Fibroblast of peridontal ligament (primary cell): ENCODE measurements at regions not wholly inside any gene's neighbourhood (a gene's known extent, or its start where the extent isn't known, plus 50 kb on each side); places are given as distances from the start of the nearest gene placed in this dataset.

Source experiments
- DNase-seq: peaks from one replicate; pipeline ENCODE4 v3.0.0-alpha.2; 2010; ENCODE audit errors: extremely low read depth

DNA sequence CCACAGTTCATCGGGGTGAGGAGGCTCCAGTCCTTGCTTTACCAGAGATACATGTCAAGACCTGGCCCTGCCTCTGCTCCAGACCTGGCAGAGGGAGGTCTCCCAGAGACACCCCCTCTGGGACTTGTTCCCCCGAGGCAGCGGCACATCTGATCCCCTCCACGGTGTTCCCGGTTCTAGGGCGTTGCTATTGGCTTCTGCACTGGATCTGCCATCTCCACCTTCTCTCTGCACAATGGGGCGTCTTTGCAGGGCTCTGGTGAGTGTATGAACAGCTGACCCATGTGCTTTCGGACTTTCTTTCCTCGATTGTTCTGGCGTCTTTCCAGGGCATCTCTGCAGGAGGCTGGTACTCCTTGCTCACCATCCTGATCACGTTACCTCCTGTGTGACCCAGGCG lies 930.4 kb downstream of the TBC1D22A start:
- no peak for DNase-seq

DNA sequence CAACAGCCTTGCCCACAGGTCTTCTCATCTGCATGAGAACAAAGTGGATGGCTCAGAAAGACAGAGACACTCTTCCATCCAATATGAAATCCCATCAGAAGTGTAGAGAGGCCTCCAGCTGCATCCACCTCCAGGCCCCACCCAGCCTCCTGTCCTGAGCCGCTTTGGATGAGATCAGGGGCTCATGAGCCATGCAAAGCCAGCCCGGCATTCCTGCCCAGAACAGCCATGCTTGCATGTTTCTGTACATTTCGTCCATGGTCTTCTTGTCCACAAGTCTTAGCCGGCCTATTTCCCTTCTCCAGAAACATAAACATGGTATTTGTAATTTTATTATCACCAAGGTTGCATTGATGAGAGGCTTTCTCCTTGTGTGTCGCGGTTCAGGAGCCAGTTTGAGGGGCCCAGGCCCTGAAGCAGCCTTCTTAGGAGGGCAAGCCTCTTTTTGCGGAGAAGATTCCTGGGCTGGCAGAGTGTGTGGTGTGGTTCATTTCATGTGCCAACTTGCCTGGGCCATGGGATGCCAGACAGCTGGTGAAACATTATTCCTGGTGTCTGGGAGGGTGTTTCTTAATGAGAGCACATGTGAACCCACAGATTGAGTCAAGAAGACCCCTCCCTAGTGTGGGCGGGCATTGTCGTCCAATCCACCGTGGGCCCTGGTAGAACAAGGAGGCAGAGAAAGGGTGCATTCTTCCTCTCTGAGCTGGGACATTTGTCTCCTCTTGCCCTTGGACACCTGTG lies 928.9 kb downstream of the TBC1D22A start:
- DNase-seq, result no peak

DNA sequence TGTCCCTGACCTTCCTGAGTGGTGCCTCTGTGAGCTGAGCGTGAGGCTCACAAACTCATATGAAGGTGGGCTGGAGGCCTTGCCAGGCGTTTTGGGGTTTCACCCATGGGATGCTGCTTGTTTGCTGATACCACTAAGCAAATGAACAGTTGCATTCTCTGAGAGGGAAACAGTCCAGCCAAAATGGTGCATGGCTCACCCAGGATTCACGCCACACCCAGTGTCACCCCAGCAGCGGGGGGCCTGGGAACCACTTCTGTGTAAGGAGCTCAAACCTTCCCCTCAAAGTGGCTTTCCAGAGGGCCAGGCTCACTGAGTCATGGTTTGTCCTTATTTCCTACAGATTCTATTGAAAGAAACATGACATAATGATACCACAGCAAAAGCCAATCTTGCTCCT lies 928.1 kb downstream of the TBC1D22A start:
- DNase-seq, result no peak

DNA sequence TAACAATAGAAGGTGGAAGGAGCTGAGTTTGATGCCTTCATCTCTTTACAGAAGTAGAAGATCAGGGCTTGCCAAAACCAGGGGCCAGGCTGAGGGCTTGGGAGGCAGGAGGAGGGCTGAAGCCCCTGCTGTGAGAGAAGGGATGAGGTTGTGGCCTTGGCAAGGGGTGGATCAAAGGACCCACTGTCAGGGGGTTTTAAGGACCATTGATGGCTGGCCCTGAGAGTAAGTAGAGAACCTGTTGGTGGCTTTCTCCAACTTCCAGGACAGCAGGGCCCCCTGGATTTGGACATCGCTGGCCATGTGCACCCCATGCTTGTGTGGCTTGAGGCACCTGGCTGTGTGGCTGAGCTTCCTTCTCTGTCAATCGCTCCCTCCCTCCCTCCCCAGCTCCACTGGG lies 927.7 kb downstream of the TBC1D22A start:
- no peak for DNase-seq

DNA sequence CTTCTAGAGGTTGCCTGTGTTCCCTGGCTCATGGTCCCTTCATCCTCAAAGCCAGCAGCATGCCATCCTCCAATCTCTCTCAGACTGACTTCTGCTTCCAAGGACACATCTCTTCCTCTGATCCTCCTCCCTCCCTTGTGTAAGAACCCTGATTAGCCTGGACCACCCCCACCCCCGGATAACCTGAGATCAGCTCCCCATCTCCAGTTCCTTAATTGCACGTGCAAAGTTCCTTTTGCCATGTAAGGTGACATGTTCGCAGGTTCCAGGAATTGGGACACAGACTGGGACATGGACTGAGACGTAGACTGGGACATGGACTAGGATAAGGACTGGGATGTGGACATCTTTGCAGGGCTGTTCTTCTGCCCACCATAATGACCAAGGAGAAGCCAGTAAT lies 925.3 kb downstream of the TBC1D22A start:
- no peak for DNase-seq

DNA sequence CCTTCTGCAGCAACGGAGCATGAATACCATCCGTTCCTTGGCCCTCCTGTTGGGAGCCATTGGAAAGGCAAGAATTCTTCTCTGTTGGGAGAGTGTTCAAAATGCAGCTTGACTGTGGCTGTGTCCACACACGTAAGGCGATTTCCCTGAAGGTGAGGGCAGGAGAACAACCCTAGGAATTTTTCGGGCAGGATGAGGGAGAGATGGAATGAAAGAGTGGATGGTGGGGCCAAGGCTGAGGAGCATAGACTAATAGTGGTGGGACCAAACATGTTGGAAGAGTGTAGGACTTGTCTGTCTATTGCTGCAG lies 924.9 kb downstream of the TBC1D22A start:
- DNase-seq, result no peak

DNA sequence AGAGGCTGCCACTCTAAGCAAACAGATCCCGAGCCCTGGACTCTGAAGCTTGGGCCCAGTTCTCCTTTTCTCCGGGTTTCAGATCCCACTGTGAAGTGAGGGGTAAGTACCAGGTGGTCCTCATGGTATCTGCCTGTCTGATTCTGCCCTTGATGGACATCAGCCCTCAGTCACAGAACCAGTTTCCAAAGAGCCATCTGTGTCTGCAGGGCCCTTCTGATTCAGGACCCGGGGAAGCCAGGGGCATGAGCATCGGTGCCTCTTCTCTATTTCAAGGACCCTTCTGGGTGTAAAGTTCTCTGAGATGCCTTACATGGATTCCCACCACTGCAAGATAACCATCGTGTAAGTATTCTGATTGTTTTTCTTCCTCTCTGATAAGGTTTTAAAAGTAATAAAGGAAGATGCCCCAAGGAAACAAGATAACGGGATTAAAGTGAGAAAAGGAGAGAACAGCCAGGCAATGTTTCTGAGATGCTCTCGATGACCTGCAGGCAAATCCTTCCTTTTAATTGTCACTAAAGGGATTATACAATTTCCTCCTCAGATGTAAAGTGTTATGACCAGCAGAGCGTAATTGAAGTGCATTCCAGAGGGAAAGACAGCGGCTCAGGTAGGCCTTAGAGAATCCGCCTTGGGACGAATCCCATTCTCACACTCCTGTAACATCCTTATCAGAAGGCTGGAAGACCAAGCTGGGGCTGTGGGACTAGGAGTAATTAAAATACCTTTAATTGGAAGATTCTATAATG lies 924.3 kb downstream of the TBC1D22A start:
- no peak for DNase-seq

DNA sequence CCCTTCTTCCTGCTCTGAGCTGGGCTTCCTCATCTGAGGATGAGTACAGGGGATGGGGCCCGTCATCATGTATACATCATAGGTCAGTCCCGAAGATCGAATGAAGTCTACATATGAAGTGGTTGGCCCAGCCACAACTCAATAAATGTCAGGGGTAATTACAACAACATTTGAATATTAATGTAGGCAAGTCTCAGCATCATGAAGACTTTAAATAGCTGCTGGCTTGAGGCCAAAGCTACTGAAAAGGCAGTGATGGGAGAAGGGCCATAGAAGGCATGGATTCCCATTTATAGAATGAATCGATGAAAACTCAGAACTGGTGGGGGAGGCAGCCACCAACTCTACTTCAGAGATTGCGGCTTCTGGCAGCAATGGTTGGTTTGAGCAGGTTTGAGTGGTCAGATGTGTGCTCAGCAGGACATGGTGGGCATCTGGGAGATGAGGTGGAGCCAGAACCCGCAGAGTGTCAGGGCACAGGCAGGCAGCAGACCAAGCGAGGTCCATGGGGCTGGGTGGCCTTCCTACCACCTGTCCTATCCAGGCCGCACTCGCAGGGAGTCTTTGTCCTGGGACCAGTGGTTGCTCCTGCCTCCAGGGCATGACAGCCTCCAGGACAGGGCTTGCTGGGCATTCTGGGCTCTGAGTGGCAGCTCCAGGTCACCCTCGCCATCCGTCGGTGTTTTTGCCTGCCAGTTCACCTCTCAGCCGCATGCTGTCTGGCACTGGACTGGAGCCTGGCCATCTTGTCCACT lies 919.1 kb downstream of the TBC1D22A start:
- DNase-seq, result no peak

DNA sequence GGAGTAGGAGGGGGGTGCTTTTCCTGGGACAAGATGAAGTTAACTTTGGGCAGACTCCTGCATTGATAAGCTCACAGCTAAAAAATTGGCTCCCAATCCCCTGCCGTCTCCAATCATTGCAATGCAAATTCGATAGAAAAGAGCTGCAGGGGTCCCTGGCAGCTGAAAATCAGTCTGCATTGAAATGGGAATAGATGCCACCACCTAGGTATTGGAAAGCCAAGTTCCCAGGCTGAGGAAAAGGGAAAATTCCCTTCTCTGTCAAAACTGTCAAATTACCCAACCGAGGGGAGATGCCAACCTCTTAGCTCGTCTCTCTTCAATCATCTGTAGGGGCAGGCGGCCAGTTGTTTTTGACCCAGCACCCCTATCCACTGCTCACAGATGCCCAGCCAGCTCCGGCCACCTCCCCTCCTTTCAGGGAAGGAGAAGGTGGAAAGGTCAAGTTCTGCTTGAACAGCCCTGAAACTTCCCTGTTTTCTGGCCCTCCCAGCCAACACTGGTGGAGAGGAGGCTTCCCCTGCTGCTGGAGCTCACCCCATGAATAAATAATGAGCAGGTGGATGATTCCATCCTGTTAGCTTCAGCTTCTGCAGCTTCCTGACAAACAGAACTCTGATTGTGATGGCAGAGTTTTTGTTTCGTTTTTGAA lies 916.3 kb downstream of the TBC1D22A start:
- no peak for DNase-seq

DNA sequence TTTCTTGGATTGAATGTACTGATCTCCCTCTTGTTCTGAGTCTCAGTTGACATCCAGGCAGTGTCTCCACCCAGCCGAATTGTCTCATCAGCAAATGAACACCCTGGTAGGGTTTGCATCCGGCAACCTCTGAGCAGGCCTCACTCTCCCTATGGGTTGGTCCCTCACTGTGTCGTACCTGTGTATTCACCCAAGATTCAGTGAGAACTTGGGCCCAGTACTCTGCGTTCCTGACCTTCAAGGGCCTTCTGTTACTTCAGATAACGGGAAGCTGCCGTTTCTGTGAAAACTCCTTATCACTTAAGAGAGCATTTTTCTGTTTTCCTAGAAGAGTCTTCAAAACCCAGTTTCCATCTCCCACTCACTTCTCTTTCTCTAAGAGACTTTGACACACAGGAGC lies 915.6 kb downstream of the TBC1D22A start:
- no peak for DNase-seq

DNA sequence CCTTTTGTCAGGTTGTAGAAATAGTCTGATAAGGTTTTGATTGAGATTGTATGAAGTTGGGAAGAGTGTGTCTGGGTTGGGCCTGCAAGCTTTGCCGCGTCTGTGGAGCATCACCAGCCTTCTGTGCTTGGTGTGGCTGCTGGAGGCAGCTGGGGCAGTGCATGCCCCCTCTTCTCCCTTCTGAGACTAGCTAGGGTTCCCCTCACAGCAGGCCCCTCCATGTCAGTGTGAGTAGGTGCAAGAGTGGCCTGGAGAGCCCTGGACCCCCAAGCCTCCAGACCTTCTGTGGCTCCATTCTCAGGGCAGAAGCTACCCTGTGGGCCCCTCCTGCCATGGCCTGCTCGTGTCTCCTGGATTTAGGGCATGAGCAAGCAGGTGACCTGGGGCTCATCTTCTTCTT lies 914.2 kb downstream of the TBC1D22A start:
- no peak for DNase-seq

DNA sequence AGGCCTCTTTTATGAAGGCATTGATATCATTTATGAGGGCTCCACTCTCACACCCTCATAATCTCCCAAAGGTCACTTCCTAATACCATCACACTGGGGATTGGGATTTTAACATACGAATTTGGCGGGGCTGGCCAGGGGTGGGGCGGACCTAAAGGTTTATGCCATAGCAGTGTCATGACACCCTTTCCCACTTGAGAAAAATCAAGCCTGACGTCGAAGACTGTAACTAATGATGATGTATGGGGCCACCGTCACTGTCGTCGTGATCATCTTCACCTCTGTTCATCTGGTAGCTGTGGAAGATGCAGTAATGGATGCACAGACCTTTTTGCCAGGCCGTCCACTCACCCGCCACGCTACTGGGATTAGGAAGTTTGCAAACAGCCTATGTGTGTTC lies 912.1 kb downstream of the TBC1D22A start:
- DNase-seq, result no peak

DNA sequence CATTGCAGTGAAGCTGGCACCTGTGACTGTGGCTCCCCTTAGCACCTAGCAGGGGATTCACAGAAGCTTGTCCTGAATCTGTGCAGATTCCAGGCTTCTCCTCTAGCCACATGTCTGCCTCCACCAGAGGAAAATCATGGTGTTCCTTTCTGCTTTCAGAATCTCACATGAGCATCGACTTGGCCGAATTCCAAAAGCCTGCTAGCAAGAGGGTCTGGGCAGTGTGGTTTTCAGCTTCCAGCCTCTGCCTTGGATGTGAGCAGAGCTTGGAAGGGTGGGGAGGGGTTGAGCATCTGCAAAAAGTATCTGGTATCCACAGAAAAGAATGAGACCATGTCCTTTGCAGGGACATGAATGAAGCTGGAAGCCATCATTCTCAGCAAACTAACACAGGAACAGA lies 911.1 kb downstream of the TBC1D22A start:
- DNase-seq, result no peak

DNA sequence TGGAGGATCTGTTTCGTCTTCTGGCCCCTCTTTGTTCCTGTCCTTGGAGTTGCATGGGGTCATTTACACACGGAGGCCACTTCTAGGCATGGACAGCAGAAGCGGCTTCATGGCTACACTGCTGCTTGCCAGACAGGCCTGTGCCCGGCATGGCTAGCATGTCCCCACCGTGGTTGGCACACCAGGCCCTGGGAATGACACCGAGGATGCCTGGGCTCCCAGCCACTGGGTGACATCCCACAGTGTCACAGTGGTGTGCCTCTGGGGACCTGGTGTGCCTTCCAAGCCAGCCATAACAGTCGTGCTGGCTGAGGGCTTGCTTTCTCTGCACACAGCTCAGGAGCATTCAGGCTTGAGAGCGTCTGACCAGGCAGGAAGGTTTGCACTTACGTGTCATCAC lies 910.1 kb downstream of the TBC1D22A start:
- DNase-seq, result no peak

DNA sequence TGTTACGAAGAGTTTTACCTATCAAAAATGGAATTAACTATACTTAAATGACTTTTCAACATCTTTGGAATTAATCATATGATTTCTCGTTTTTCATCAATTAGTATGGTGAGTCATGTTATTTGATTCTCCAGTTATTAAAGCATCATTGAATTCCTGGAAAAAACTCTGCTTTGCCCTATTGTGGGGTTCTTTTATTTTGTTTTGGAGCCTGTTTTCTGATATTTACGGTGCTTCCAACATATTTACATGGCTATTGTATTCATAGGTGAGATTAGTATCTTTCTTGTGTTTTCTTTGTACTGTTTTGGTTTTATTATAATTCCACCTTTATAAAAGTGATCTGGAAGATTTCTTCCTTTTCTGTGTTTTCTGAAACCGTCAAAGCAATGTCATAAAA lies 902.7 kb downstream of the TBC1D22A start:
- no peak for DNase-seq

DNA sequence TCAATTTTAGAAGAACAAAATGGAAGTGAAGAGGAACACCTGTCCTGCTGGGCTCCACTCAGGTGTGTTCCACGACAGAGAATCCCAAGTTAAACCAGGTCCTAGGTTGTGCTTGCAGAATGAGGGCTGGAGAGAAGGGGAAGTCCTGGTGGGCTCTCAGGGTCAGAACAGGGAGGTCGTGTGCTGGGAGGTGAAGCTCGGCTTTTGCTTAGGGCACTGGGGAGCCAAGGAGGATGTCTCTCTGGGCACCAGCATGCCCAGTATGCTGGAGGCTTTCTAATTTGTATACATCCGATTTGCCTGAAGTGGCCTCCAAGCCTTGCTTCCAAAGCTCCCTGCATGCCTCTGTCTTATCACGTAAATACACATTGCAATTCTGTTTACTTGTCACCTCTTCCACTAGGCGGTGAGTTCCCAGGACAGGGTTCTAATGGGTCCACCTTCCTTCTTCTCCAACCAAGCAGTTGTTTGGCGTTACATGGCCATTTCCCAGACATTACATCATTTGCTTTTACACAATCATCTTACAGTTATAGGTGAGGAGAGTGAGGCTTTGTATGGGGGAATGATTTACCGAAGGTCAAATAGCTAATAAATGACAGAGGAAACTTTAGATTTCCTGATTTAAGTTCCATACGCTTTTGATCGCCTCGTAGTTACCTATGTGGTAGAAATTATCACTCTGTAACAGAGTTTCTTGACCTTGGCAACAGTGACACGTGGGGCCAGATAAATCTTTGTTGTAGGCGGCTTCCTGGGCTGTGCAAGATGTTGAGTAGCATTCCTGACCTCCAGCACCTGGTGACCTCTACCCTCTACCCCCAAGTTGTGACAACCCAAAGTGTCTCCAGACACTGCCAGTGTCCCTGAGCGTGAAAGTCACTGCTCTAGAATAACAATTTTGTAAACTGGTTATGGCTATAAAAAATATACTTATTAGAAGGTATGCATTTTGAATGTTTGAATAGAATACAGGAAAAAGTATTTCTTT lies 901.5 kb downstream of the TBC1D22A start:
- DNase-seq, result no peak

DNA sequence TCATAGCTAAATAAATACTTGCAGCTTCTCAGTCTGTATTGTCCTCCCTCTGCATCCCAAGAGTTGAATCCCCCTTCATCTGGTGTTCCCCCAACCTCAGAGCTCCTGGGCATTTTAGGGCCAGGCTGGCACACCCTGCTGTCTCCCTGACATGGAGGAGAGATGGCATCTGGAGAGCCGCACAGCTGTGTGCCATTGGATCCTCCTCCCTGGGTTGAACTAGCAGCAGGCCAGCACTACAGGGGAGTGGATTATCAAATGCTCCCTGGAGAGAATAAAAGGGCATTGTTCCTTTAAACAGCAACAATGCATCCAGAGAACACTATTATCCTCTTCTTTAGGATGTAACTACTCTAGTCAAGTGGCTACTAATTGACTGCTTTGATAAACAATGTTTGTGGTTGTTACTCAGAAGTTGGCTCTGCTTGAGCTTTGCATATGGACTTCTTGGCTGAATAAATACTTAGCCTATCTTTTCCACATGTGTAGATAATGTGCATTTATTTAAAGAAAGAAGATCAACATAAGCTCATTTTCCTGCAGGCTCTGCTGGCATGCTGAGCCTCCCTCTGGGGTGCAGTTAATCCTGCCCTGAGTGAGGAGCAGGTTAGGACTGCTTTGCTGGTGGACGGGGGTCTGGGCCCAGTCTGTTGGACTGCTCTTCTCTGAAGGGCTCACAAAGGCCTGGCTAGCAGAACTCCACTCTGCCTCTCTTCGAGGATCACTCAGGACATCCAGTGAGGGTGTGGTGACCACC lies 897.2 kb downstream of the TBC1D22A start:
- no peak for DNase-seq

DNA sequence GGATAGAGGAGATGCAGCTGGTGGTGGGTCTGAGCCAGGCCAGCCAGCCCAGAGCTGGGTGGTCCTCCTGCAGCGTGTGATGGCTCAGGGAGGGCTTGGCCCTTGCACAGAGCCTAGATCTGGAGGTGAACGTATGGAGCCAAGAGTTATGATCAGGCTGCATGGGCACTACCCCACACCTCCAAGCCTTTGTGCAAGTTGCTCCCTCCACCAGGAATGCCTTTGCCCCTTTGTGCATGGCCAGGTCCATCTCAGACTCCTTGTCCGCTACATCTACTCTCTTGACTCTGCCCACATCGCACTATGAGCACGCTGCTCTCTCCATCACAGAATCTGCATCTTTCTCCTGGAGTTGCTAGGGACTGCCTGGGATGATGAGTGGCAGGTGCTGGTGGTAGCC lies 895.7 kb downstream of the TBC1D22A start:
- DNase-seq, result no peak

DNA sequence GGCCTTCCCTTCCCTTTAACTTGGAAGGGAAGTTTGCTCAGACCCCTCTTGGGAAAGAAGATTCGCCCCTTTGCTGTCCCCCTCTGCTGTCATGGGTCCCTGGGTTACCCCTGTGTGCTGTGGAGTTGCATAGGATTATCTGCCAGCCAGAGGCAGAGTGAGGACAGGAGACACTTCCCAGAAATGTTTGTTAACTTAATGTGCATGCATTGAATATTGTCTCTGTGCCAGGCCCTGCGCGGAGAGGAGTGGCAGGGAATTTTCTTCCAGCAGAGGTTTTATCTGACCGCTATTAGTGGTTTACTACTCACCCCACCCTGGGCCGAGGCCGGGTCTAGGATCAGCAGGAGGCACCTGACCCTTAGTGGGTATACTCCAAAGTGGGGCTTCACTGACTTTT lies 894.8 kb downstream of the TBC1D22A start:
- DNase-seq, result no peak

DNA sequence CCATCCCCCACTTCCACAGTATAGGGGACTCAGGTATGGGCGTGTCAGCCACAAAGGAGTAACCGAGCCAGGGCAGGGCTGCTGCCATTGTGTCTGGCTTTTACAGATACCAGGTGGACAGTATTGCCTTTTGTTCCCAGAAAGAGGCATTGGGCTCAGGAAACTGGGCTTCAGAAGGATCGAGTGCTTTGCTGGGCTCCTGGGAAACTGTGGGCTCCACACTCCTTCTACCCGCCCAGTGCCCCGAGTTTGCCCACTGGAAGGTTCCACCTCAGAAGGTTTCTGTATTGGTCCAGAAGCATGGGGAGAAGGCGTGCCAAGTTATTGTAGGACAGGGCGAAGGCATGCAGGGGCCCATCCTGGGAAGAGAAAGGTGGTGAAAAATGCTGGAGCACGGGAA lies 894.4 kb downstream of the TBC1D22A start:
- no peak for DNase-seq

DNA sequence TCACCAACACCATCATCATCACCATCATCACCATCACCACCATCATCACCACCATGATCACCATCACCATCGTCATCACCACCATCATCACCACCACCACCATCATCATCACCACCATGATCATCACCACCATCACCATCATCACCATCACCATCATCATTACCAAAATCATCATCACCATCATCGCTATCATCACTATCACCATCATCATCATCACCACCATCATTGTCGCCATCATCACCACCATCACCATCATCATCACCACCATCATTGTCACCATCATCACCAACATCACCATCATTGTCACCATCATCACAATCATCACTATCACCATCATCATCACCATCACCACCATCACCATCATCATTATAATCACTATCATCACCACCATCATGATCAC lies 893.5 kb downstream of the TBC1D22A start:
- DNase-seq, result no peak
